IPS-15b (cell line): ENCODE measurements at regions not wholly inside any gene's neighbourhood (a gene's known extent, or its start where the extent isn't known, plus 50 kb on each side); places are given as distances from the start of the nearest gene placed in this dataset.
A peak's percentile ranks its signal among the peaks of the same experiment; 100 is the strongest.
"Not testable (repeated sequence)": the region's sequence is repeated elsewhere in the genome, so short reads cannot be mapped to it uniquely, and the experiment has no call there.

Source experiments
- H3K27me3 ChIP-seq: one replicate; pipeline ENCODE4 v1.6.1; 2013; ENCODE audit warnings: low read length; ENCODE audit not compliant: control insufficient read depth, insufficient read depth
- H3K36me3 ChIP-seq: one replicate; pipeline ENCODE4 v1.6.1; 2013; ENCODE audit warnings: low read length; ENCODE audit not compliant: control insufficient read depth, insufficient read depth
- H3K4me1 ChIP-seq: one replicate; pipeline ENCODE4 v1.6.1; 2013; ENCODE audit warnings: mild to moderate bottlenecking, low read length; ENCODE audit not compliant: control insufficient read depth, insufficient read depth
- H3K4me3 ChIP-seq: one replicate; pipeline ENCODE4 v1.5.1; 2013; ENCODE audit warnings: low read depth, low read length
- H3K9ac ChIP-seq: one replicate; pipeline ENCODE4 v1.6.1; 2013; ENCODE audit warnings: low read depth, mild to moderate bottlenecking, low read length
- H3K9me3 ChIP-seq: one replicate; pipeline ENCODE4 v1.6.1; 2013; ENCODE audit warnings: mild to moderate bottlenecking, low read length; ENCODE audit not compliant: control insufficient read depth, insufficient read depth

DNA sequence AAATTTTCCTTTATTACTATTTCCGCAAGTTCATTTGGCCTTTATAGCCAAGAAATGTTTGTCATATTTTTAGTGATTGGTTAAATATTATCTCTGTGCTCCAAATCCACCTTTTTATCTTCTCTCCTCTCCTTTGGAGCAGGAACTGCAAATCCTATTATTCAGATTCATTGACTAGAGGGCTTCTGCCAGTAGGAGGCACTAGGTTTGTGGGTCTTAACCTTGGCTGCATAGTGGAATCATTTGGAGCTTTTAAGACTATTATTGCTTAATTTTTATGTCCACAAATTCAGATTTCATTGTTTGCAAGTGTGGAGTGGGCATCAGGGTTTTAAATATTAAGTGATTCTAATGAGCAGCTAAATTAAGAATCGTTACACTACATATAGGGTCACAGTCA is 75.3 kb upstream of the SYT10 start:
- H3K4me3 ChIP-seq = no peak overlapping the region

DNA sequence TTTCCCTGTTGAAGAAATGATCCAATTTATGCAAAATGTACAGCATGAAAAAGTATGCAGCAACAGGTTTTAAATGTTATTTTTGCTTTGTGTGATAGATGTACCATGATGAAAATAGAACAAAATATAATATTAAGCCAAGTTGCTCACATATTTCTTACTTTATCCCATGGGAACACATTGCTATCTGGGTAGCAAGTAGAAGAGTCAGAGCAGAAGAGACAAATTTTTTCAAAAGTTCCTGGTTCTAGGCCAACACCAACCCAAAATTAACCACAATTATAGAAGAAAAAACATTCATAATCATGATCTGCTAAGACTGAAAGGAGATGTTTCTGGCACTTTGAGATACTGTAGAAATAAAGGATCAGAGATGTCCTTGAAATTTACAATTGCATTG is 79.9 kb upstream of the SYT10 start:
- Histone ChIP-seq H3K27me3 (no peaks in the 10 kb centered on the region), H3K4me3 (no peak overlapping the region), H3K9me3 (no peaks in the 10 kb centered on the region), H3K36me3 (no peaks in the 10 kb centered on the region), H3K9ac (no peak overlapping the region), H3K4me1 (peaks cover 3% of the 10 kb centered on the region)

More for the DNA sequence above, 75.3 kb upstream of the SYT10 start:
- Histone ChIP-seq H3K9ac (no peak overlapping the region), H3K9me3 (no peaks in the 10 kb centered on the region), H3K36me3 (no peaks in the 10 kb centered on the region), H3K27me3 (no peaks in the 10 kb centered on the region), H3K4me1 (no peaks in the 10 kb centered on the region)

DNA sequence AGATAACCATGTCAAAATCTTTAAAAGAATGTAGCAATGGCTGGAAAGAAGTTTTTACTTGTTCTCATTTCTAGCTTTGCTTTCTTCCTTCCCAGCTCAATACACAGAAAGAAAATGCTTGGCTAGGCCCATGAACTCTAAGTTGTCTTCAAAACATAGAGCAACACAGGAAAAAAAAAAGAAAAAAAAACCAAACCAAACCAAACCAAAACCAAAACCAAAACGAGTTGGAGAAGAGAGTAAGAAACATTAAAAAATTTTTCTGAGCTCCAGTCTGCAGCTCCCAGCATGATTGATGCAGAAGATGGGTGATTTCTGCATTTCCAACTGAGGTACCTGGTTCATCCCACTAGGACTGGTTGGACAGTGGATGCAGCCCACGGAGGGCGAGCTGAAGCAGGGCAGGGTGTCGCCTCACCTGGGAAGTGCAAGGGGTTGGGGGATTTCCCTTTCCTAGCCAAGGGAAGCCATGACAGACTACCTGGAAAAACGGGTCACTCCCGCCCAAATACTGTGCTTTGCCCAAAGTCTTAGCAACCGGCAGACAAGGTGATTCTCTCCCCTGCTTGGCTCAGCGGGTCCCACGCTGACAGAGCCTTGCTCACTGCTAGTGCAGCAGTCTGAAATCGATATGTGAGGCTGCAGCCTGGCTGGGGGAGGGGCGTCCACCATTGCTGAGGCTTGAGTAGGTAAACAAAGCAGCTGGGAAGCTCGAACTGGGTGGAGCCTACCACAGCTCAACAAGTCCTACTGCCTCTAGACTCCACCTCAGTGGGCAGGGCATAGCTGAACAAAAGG is 81.1 kb upstream of the SYT10 start:
- not testable (repeated sequence) for H3K9me3 ChIP-seq, H3K9ac ChIP-seq, H3K27me3 ChIP-seq, H3K36me3 ChIP-seq, H3K4me1 ChIP-seq
- H3K4me3 ChIP-seq = peak overlapping the region; percentile 48

- Histone ChIP-seq H3K9ac (no peak overlapping the region), H3K36me3 (no peaks in the 10 kb centered on the region), H3K9me3 (no peaks in the 10 kb centered on the region), H3K27me3 (no peaks in the 10 kb centered on the region), H3K4me1 (no peaks in the 10 kb centered on the region), H3K4me3 (no peak overlapping the region)
Measured at GRCh38 chr12:33529031-33529430, 89.4 kb upstream of the SYT10 start.

GRCh38 chr12:33529810-33530209 is 90.2 kb upstream of the SYT10 start:
- H3K4me1 ChIP-seq = no peaks in the 10 kb centered on the region
- no peaks in the 10 kb centered on the region for H3K9me3 ChIP-seq
- no peaks in the 10 kb centered on the region for H3K36me3 ChIP-seq
- no peak overlapping the region for H3K4me3 ChIP-seq
- H3K9ac ChIP-seq = no peak overlapping the region
- H3K27me3 ChIP-seq = no peaks in the 10 kb centered on the region

DNA sequence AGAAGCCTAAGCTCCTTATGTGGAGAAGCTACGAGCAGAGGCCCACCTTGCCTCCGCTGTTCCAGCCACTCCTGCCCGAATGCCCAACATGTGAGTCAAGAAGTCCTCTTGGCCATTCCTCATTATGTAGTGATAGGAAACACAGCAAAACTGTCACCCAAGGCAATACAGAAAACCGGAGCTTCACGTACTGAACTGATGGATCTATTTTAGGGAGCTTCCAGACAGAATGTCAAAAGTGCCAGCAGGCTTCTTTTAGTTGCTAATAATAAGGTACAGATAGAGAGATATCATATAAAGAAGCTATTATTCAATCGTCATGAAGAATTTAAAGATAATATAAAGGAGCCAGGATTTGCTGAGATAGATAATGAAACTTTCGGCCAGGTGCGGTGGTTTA is 91.6 kb upstream of the SYT10 start:
- no peak overlapping the region for H3K9ac ChIP-seq
- no peaks in the 10 kb centered on the region for H3K36me3 ChIP-seq
- no peaks in the 10 kb centered on the region for H3K9me3 ChIP-seq
- H3K4me1 ChIP-seq = no peaks in the 10 kb centered on the region
- no peak overlapping the region for H3K4me3 ChIP-seq
- no peaks in the 10 kb centered on the region for H3K27me3 ChIP-seq

DNA sequence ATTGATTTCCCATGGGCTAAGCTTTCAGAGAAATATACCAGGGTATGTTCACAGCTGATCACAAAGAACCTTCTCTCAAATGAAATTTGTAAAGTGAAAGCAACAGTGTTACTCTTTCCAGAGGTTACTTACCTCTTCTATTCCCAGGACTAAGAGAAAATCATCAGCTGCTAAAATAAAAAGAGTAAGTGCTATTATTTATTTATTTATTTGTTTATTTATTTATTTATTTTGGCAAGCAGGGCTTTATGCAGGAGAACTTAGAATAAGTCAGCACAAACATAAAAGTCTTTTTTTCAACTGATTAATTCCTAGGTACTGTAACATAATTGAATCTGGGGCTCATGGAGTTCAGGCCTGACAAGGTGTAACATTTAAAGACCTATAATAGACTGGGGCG is 93.9 kb upstream of the SYT10 start:
- Histone ChIP-seq H3K36me3 (no peaks in the 10 kb centered on the region), H3K4me3 (no peak overlapping the region), H3K4me1 (no peaks in the 10 kb centered on the region), H3K9ac (no peak overlapping the region), H3K9me3 (no peaks in the 10 kb centered on the region), H3K27me3 (no peaks in the 10 kb centered on the region)

GRCh38 chr12:33536431-33536830 is 96.8 kb upstream of the SYT10 start:
- Histone ChIP-seq H3K4me1 (no peaks in the 10 kb centered on the region), H3K36me3 (no peaks in the 10 kb centered on the region), H3K9me3 (no peaks in the 10 kb centered on the region), H3K9ac (no peak overlapping the region), H3K4me3 (no peak overlapping the region), H3K27me3 (no peaks in the 10 kb centered on the region)

DNA sequence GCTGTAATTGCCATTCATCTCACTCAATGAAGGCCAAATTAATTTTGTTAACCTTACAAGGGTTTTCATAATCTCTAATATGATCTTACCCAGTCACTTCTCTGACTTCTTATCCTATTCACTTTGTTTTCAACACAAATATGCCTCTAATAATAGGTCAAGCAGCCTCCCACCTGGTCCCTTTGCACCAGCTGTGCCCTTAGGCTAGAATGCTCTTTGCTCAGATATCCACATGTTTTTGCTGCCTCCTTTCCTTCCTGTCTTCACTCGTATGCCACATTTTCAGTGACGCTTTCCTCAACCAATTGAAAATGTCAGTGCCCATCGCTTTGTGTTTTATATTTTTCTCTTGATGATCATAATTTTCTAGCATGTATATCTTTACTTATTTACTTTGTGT is 106.4 kb upstream of the SYT10 start:
- no peak overlapping the region for H3K9ac ChIP-seq
- H3K4me1 ChIP-seq = no peaks in the 10 kb centered on the region
- H3K9me3 ChIP-seq = no peaks in the 10 kb centered on the region
- no peak overlapping the region for H3K4me3 ChIP-seq
- no peaks in the 10 kb centered on the region for H3K36me3 ChIP-seq
- H3K27me3 ChIP-seq = no peaks in the 10 kb centered on the region

DNA sequence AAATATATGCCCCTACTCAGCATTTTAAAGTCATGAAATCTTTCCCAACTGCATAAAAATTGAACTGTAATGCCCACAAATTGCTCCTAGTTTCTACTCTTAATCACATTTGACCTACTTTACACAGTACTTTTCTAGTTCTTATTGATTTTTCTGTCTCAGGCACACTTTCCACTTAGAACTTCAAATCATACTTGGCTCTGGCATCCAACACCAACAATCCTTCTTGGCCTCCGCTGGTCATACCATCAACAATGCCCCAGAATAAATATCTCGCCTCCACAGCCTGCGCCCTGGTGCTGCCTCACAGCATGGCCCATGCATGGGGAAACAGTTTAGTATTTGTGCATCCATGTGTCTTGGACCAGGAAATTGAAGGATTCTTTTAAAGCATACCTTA is 107.5 kb upstream of the SYT10 start:
- no peak overlapping the region for H3K9ac ChIP-seq
- no peaks in the 10 kb centered on the region for H3K27me3 ChIP-seq
- H3K9me3 ChIP-seq = no peaks in the 10 kb centered on the region
- H3K4me1 ChIP-seq = no peaks in the 10 kb centered on the region
- no peak overlapping the region for H3K4me3 ChIP-seq
- no peaks in the 10 kb centered on the region for H3K36me3 ChIP-seq

GRCh38 chr12:33550214-33550613 is 110.6 kb upstream of the SYT10 start:
- not testable (repeated sequence) for H3K9me3 ChIP-seq, H3K9ac ChIP-seq, H3K4me3 ChIP-seq, H3K4me1 ChIP-seq, H3K27me3 ChIP-seq, H3K36me3 ChIP-seq

DNA sequence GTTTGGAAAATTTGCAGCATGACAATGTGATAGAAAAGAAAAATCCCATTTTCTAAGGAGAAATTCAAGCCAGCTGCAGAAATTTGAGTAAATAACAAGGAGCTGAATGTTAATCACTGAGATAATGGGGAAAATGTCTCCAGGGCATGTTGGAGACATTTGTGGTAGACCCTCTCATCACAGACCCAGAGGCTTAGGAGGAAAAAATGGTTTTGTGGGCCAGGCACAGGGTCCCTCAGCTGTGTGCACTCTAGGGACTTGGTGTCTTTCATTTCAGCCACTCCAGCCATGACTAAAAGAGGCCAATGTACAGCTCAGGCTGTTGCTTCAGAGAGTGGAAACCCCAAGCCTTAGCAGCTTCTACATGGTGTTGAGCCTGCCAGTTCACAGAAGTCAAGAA is 111.4 kb upstream of the SYT10 start:
- no peaks in the 10 kb centered on the region for H3K4me1 ChIP-seq

More for the DNA sequence above, 111.4 kb upstream of the SYT10 start:
- Histone ChIP-seq H3K9me3 (no peaks in the 10 kb centered on the region), H3K4me3 (no peak overlapping the region), H3K27me3 (no peaks in the 10 kb centered on the region), H3K36me3 (no peaks in the 10 kb centered on the region), H3K9ac (no peak overlapping the region)
